GM19025 (cell line): ENCODE measurements at regions not wholly inside any gene's neighbourhood (a gene's known extent, or its start where the extent isn't known, plus 50 kb on each side); places are given as distances from the start of the nearest gene placed in this dataset.
"Not testable (repeated sequence)": the region's sequence is repeated elsewhere in the genome, so short reads cannot be mapped to it uniquely, and the experiment has no call there.

Experiments
- ATAC-seq: cut with Tn5 transposase; IDR thresholded peaks from one replicate; pipeline ENCODE4 v1.9.1; 2021; ENCODE audit warnings: mild to moderate bottlenecking, low read depth, moderate library complexity; ENCODE audit not compliant: unreplicated experiment

GRCh38 chr6:179340-179950, 112.8 kb upstream of the DUSP22 start:
- ATAC-seq: no peak

- not testable (repeated sequence) for ATAC-seq
Measured at GRCh38 chr6:180091-180694, 112.1 kb upstream of the DUSP22 start.

- ATAC-seq: peak; percentile 67
Measured at GRCh38 chr6:181049-181654, 111.1 kb upstream of the DUSP22 start.

- ATAC-seq: no peak
Measured at GRCh38 chr6:183668-184067, 108.6 kb upstream of the DUSP22 start.

- ATAC-seq: no peak
Measured at GRCh38 chr6:184161-184700, 108.1 kb upstream of the DUSP22 start.

- ATAC-seq: no peak
Measured at GRCh38 chr6:186340-186965, 105.8 kb upstream of the DUSP22 start.

GRCh38 chr6:187210-187861, 105.0 kb upstream of the DUSP22 start:
- no peak for ATAC-seq

GRCh38 chr6:188821-189655, 103.2 kb upstream of the DUSP22 start:
- ATAC-seq: peak; percentile 71

GRCh38 chr6:189676-190075, 102.6 kb upstream of the DUSP22 start:
- no peak for ATAC-seq

GRCh38 chr6:190596-191395, 101.5 kb upstream of the DUSP22 start:
- ATAC-seq: no peak

- ATAC-seq: no peak
Measured at GRCh38 chr6:191487-192312, 100.6 kb upstream of the DUSP22 start.

- ATAC-seq: no peak
Measured at GRCh38 chr6:192313-192664, 100.0 kb upstream of the DUSP22 start.

GRCh38 chr6:193180-193579, 99.1 kb upstream of the DUSP22 start:
- ATAC-seq: no peak

- ATAC-seq: no peak
Measured at GRCh38 chr6:193773-194310, 98.4 kb upstream of the DUSP22 start.

- no peak for ATAC-seq
Measured at GRCh38 chr6:195861-196360, 96.4 kb upstream of the DUSP22 start.

- ATAC-seq: no peak
Measured at GRCh38 chr6:196543-196942, 95.7 kb upstream of the DUSP22 start.

GRCh38 chr6:203661-204060, 88.6 kb upstream of the DUSP22 start:
- no peak for ATAC-seq

- ATAC-seq: no peak
Measured at GRCh38 chr6:206264-206663, 86.0 kb upstream of the DUSP22 start.
